IMR-90 (cell line): ENCODE measurements at regions not wholly inside any gene's neighbourhood (a gene's known extent, or its start where the extent isn't known, plus 50 kb on each side); places are given as distances from the start of the nearest gene placed in this dataset.

Source experiments
- ATAC-seq: fragments of 200-7000 bp; cut with Tn5 transposase; 2 replicates; pipeline ENCODE4 v1.9.1; 2020; ENCODE audit warnings: low read depth, mild to moderate bottlenecking, moderate library complexity
- BruUV-seq: library from RNA; stranded (reverse); fragments of 400-500 nt; replicated peaks from 2 replicates; lab custom pipeline; 2021; lab: Mats Ljungman, UMichigan
- CTCF ChIA-PET: fragments of 300-600 bp; formaldehyde crosslinking; extraction: SDS; loops from one replicate; lab custom pipeline; 2021; ENCODE audit warnings: antibody characterized with exemption; lab: Yijun Ruan, JAX
- POLR2A ChIA-PET: fragments of 300-600 bp; sonication (Branson Sonifier 250); formaldehyde crosslinking; loops from one replicate; lab custom pipeline; 2022; ENCODE audit warnings: antibody characterized with exemption; ENCODE audit not compliant: unreplicated experiment; lab: Charles Lee
- DNase-seq: peaks from one replicate; pipeline ENCODE4 v3.0.0; 2013
- H2AFZ ChIP-seq: replicated peaks from 2 replicates; pipeline ENCODE3; 2013; ENCODE audit warnings: low read length, mild to moderate bottlenecking; ENCODE audit not compliant: poor library complexity
- H2AK5ac ChIP-seq: 2 replicates; pipeline ENCODE4 v1.6.1; 2013; ENCODE audit warnings: low read depth, low read length, inconsistent platforms
- H2AK9ac ChIP-seq: replicated peaks from 2 replicates; pipeline ENCODE3; 2013; ENCODE audit warnings: mild to moderate bottlenecking, low read depth, low read length, moderate library complexity; ENCODE audit not compliant: poor library complexity
- H2BK120ac ChIP-seq: 2 replicates; pipeline ENCODE4 v1.6.1; 2013; ENCODE audit warnings: low read depth, low read length, inconsistent platforms
- H2BK15ac ChIP-seq: 3 replicates; pipeline ENCODE4 v1.6.1; 2013; ENCODE audit warnings: low read depth, low read length, inconsistent platforms
- H2BK20ac ChIP-seq: 2 replicates; pipeline ENCODE4 v1.6.1; 2013; ENCODE audit warnings: low read depth, mild to moderate bottlenecking, inconsistent platforms, low read length, moderate library complexity
- H2BK5ac ChIP-seq: 2 replicates; pipeline ENCODE4 v1.6.1; 2013; ENCODE audit warnings: mild to moderate bottlenecking, low read depth, low read length, inconsistent platforms; ENCODE audit not compliant: poor library complexity, severe bottlenecking
- H3K14ac ChIP-seq: replicated peaks from 2 replicates; pipeline ENCODE4 v1.6.1; 2013; ENCODE audit warnings: low read depth, low read length, inconsistent platforms
- H3K18ac ChIP-seq: 2 replicates; pipeline ENCODE4 v1.6.1; 2013; ENCODE audit warnings: low read depth, low read length, control low read depth
- H3K23ac ChIP-seq: 2 replicates; pipeline ENCODE4 v1.6.1; 2013; ENCODE audit warnings: low read depth, low read length, inconsistent platforms
- H3K27ac ChIP-seq: 2 replicates; pipeline ENCODE4 v1.5.1; 2013; ENCODE audit warnings: mild to moderate bottlenecking, control low read depth, low read length; ENCODE audit not compliant: insufficient read depth
- H3K27me3 ChIP-seq: 2 replicates; pipeline ENCODE4 v1.6.1; 2013; ENCODE audit warnings: low read length; ENCODE audit not compliant: control insufficient read depth, insufficient read depth
- H3K36me3 ChIP-seq: 2 replicates; pipeline ENCODE4 v1.6.1; 2013; ENCODE audit warnings: low read length, mixed read lengths; ENCODE audit not compliant: control insufficient read depth, insufficient read depth
- H3K4ac ChIP-seq: 2 replicates; pipeline ENCODE4 v1.6.1; 2013; ENCODE audit warnings: low read depth, low read length, inconsistent platforms
- H3K4me1 ChIP-seq: 2 replicates; pipeline ENCODE4 v1.6.1; 2013; ENCODE audit warnings: low read length, mixed read lengths; ENCODE audit not compliant: control insufficient read depth, insufficient read depth
- H3K4me2 ChIP-seq: 2 replicates; pipeline ENCODE4 v1.6.1; 2013; ENCODE audit warnings: low read depth, mild to moderate bottlenecking, control low read depth, low read length, moderate library complexity
- H3K4me3 ChIP-seq: 2 replicates; pipeline ENCODE4 v1.5.1; 2013; ENCODE audit warnings: low read depth, mild to moderate bottlenecking, control low read depth, low read length, moderate library complexity; ENCODE audit not compliant: insufficient read depth
- H3K56ac ChIP-seq: 2 replicates; pipeline ENCODE4 v1.6.1; 2013; ENCODE audit warnings: low read length, inconsistent platforms; ENCODE audit not compliant: insufficient read depth; ENCODE audit errors: extremely low read depth
- H3K79me1 ChIP-seq, 2 experiments: 2 replicates each; pipeline ENCODE4 v1.6.1; 2013; ENCODE audit warnings: low read length in 2 of 2, inconsistent platforms in 1 of 2, low read depth in 1 of 2
- H3K9ac ChIP-seq: 2 replicates; pipeline ENCODE4 v1.6.1; 2013; ENCODE audit warnings: low read depth, low read length, control low read depth
- H3K9me1 ChIP-seq: 2 replicates; pipeline ENCODE4 v1.6.1; 2013; ENCODE audit warnings: low read length, inconsistent platforms; ENCODE audit not compliant: insufficient read depth
- H3K9me3 ChIP-seq: 2 replicates; pipeline ENCODE4 v1.6.1; 2013; ENCODE audit warnings: low read length; ENCODE audit not compliant: control insufficient read depth, insufficient read depth
- H4K20me1 ChIP-seq: 2 replicates; pipeline ENCODE4 v1.6.1; 2013; ENCODE audit warnings: low read length, inconsistent platforms; ENCODE audit not compliant: insufficient read depth
- H4K5ac ChIP-seq: 2 replicates; pipeline ENCODE4 v1.6.1; 2013; ENCODE audit warnings: mild to moderate bottlenecking, low read depth, low read length, control low read depth
- H4K8ac ChIP-seq, 2 experiments: 2 replicates each; pipeline ENCODE4 v1.6.1; 2013; ENCODE audit warnings: low read depth in 2 of 2, low read length in 2 of 2, control low read depth in 1 of 2, inconsistent platforms in 1 of 2
- H4K91ac ChIP-seq: 2 replicates; pipeline ENCODE4 v1.6.1; 2013; ENCODE audit warnings: low read depth, low read length, inconsistent platforms; ENCODE audit not compliant: insufficient read depth
- BHLHE40 ChIP-seq: fragments of 150-350 bp; IDR thresholded peaks from 2 replicates; pipeline ENCODE4 v1.6.1; 2016; ENCODE audit warnings: mild to moderate bottlenecking, low read depth, low read length
- CEBPB ChIP-seq: IDR thresholded peaks from 2 replicates; pipeline ENCODE4 v1.6.1; 2012; ENCODE audit warnings: low read depth, low read length, improper control_type of control experiment
- CHD1 ChIP-seq: IDR thresholded peaks from 2 replicates; pipeline ENCODE4 v1.6.1; 2012; ENCODE audit warnings: low read depth, low read length, improper control_type of control experiment
- FOS ChIP-seq: fragments of 150-350 bp; IDR thresholded peaks from 2 replicates; pipeline ENCODE4 v1.6.1; 2016; ENCODE audit warnings: low read depth, low read length
- MXI1 ChIP-seq: IDR thresholded peaks from 2 replicates; pipeline ENCODE4 v1.6.1; 2012; ENCODE audit warnings: low read depth, mild to moderate bottlenecking, low read length, moderate library complexity, borderline replicate concordance
- NFE2L2 ChIP-seq: fragments of 150-350 bp; IDR thresholded peaks from 2 replicates; pipeline ENCODE4 v1.6.1; 2016; ENCODE audit warnings: low read depth, mild to moderate bottlenecking, low read length
- SMC3 ChIP-seq: fragments of 150-350 bp; IDR thresholded peaks from 2 replicates; pipeline ENCODE4 v1.6.1; 2016; ENCODE audit warnings: low read depth, mild to moderate bottlenecking, antibody characterized with exemption, low read length, moderate library complexity
- WGBS, 2 experiments: methylation state at CpG; one replicate each; pipeline versions ENCODE4 v1.1.5 to v1.1.7; 2013; ENCODE audit warnings: missing lambda C conversion rate in 2 of 2; ENCODE audit not compliant: insufficient read length in 1 of 2; ENCODE audit errors: extremely low coverage in 2 of 2; 5-methylcytosine and 5-hydroxymethylcytosine counted together
- dilution Hi-C: fragments of 300-500 bp; cut with HindIII; formaldehyde crosslinking; loops from one replicate; pipeline ENCODE4 v1.14.3; 2018; ENCODE audit warnings: low sequenced_read_pairs; ENCODE audit not compliant: unreplicated experiment
- in situ Hi-C: fragments of 300-500 bp; cut with MboI; formaldehyde crosslinking; loops from 3 replicates; pipeline ENCODE4 v1.14.3; 2019; ENCODE audit warnings: low sequenced_read_pairs, inconsistent platforms, mixed read lengths
- intact Hi-C: fragments of 100-400 bp; cut with micrococcal nuclease; formaldehyde crosslinking; loops from 2 replicates; pipeline ENCODE4 v1.10.0; 2022
- TF ChIP-seq, protein P1 (sequence below): fragments of 150-350 bp; IDR thresholded peaks from 2 replicates; pipeline ENCODE4 v1.6.1; 2017; ENCODE audit warnings: mild to moderate bottlenecking, antibody characterized with exemption, low read length, low read depth
- TF ChIP-seq, protein P2 (sequence below): conservative IDR thresholded peaks from 2 replicates; pipeline ENCODE4 v1.5.1; 2012; ENCODE audit warnings: mild to moderate bottlenecking, low read depth, low read length, improper control_type of control experiment

DNA sequence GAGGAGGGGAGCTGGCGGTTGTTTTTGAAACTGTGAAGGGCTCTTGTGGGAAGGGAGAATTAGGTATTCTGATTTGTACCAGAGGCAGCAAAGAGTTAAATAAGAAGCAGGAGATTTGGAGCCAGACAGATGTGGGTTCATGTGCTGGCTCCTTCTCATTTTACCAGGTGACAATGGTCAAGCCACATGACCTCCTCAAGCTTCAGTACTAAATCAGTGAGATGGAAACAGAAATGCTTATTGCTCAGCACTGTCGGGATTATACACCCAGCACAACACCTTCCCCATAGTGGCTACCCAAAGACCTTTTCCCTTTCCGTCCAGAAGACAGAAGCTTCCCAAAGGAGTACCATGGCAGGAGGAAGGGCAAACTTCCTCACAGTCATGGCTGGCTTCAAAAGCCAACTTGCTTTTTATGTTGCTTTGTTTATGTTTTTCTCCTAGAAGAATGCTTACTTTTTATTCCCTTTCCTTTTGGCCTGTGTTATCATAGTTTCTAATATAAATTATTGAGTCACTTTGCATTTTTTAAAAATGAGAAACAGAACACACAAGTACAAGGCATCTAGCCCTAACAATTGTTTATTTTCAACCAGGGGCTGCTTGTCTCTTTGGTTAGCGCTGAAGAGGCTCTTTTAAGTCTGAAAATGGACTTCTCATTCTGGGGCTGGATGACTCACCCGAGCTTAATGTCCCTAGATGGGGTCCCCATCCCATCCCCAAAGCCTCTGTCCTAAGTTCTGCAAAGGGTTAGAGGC, 181.5 kb upstream of the ZBED5 start:
- POLR2A ChIA-PET, result no interaction called here
- DNase-seq, result peak; percentile 54
- BruUV-seq, result no TSS peak

More for the DNA sequence above, 181.5 kb upstream of the ZBED5 start:
- Histone ChIP-seq H3K4me2 (peak overlapping the region; percentile 10), H3K23ac (peak overlapping the region; percentile 67), H3K9me1 (peaks cover 6% of the 10 kb centered on the region; the same call in 1 of the 2 replicates), H3K4me1 (peaks cover 17% of the 10 kb centered on the region), H2BK20ac (peak overlapping the region; percentile 88), H3K4me3 (no peak overlapping the region), H3K56ac (no peak overlapping the region; the same call in 1 of the 2 replicates), H3K27me3 (peaks cover 3% of the 10 kb centered on the region; the same call in 1 of the 2 replicates), H3K18ac (peak overlapping the region; percentile 22), H3K36me3 (no peaks in the 10 kb centered on the region), H4K8ac (peak overlapping the region; percentile 29 to 61), H4K20me1 (no peaks in the 10 kb centered on the region), H2BK15ac (peak overlapping the region; percentile 54; the same call in 1 of the 3 replicates), H2BK120ac (peak overlapping the region; percentile 87), H4K5ac (no peak overlapping the region; the same call in 1 of the 2 replicates), H2AK5ac (peak overlapping the region; percentile 68; the same call in 1 of the 2 replicates), H3K79me1 (no peaks in the 10 kb centered on the region), H3K9me3 (no peaks in the 10 kb centered on the region), H2AK9ac (no peak overlapping the region), H4K91ac (peak overlapping the region; percentile 87), H3K14ac (peak overlapping the region; percentile 72), H2AFZ (no peak overlapping the region), H3K27ac (peak overlapping the region; percentile 40), H2BK5ac (peak overlapping the region; percentile 55), H3K4ac (peak overlapping the region; percentile 90), H3K9ac (no peak overlapping the region)
- intact Hi-C loops (loop anchor here (5.0 kb wide), 2 partner anchors 108 to 583 kb away; partner anchors contain the start of gene GALNT18), dilution Hi-C loops (no loop called here), in situ Hi-C loops (loop anchor here (25.0 kb wide), 2 partner anchors 998 to 1248 kb away; no protein-coding TSS in a partner anchor)
- ATAC-seq, result peak; percentile 82
- WGBS, 2 experiments, result no CpG with 5 or more reads among the region's 5 CpGs
- CTCF ChIA-PET, result interaction anchor here (1.1 to 3.3 kb wide), 3 partner anchors 11 to 748 kb away, joined by 3 to 18 read pairs (median 13); no protein-coding TSS in a partner anchor
- TF ChIP-seq SMC3 (no peak), MXI1 (no peak), NFE2L2 (no peak), BHLHE40 (no peak), CHD1 (no peak), CEBPB (no peak), FOS (0 out of 2 replicates have a peak, but pooled peaks have one; percentile 26)
- TF ChIP-seq, protein P1, sequence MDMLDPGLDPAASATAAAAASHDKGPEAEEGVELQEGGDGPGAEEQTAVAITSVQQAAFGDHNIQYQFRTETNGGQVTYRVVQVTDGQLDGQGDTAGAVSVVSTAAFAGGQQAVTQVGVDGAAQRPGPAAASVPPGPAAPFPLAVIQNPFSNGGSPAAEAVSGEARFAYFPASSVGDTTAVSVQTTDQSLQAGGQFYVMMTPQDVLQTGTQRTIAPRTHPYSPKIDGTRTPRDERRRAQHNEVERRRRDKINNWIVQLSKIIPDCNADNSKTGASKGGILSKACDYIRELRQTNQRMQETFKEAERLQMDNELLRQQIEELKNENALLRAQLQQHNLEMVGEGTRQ, result no peak
- TF ChIP-seq, protein P2, sequence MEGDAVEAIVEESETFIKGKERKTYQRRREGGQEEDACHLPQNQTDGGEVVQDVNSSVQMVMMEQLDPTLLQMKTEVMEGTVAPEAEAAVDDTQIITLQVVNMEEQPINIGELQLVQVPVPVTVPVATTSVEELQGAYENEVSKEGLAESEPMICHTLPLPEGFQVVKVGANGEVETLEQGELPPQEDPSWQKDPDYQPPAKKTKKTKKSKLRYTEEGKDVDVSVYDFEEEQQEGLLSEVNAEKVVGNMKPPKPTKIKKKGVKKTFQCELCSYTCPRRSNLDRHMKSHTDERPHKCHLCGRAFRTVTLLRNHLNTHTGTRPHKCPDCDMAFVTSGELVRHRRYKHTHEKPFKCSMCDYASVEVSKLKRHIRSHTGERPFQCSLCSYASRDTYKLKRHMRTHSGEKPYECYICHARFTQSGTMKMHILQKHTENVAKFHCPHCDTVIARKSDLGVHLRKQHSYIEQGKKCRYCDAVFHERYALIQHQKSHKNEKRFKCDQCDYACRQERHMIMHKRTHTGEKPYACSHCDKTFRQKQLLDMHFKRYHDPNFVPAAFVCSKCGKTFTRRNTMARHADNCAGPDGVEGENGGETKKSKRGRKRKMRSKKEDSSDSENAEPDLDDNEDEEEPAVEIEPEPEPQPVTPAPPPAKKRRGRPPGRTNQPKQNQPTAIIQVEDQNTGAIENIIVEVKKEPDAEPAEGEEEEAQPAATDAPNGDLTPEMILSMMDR, result no peak
